Suprapubic skin (tissue), 4 donors: ENCODE measurements at regions not wholly inside any gene's neighbourhood (a gene's known extent, or its start where the extent isn't known, plus 50 kb on each side); places are given as distances from the start of the nearest gene placed in this dataset.
"Not testable (repeated sequence)": the region's sequence is repeated elsewhere in the genome, so short reads cannot be mapped to it uniquely, and the experiment has no call there.

Experiments used
- CTCF ChIP-seq, 2 donors: fragments of 200-600 bp in 1 of 2; fragments of 450-650 bp in 1 of 2; sonication (generic) in 1 of 2; IDR thresholded peaks; one replicate each; pipeline ENCODE4 v1.5.1; 2016 to 2019; ENCODE audit warnings: antibody characterized with exemption in 2 of 2, mild to moderate bottlenecking in 1 of 2, moderate library complexity in 1 of 2
- EP300 ChIP-seq: sonication (generic); formaldehyde crosslinking; IDR thresholded peaks from one replicate; pipeline ENCODE4 v1.6.1; 2017; ENCODE audit warnings: antibody characterized with exemption
- POLR2A ChIP-seq, 2 donors: fragments of 450-650 bp; IDR thresholded peaks; one replicate each; pipeline ENCODE4 v1.6.1; 2017; ENCODE audit warnings: antibody characterized with exemption in 2 of 2, mild to moderate bottlenecking in 2 of 2, moderate library complexity in 2 of 2
- POLR2AphosphoS5 ChIP-seq, 3 donors: sonication (generic); formaldehyde crosslinking; IDR thresholded peaks; one replicate each; pipeline ENCODE4 v1.6.1; 2017; ENCODE audit warnings: antibody characterized with exemption in 3 of 3

DNA sequence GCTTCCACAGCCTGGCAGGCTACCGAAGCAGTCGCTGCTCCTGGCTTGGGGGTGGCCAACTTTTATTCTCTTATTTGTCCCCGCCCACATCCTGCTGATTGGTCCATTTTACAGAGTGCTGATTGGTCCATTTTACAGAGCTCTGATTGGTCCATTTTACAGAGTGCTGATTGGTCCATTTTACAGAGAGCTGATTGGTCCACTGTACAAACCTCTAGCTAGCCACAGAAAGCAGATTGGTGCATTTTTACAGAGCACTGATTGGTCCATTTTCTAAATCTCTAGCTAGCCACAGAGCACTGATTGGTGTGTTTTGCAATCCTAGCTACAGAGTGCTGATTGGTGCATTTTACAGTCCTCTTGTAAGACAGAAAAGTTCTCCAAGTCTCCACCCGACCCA is 187.9 kb upstream of the TOM1L1 start:
- not testable (repeated sequence) for TF ChIP-seq POLR2A (IDR thresholded peaks at IDR 0.05); CTCF (IDR thresholded peaks at IDR 0.05); POLR2AphosphoS5 (IDR thresholded peaks at IDR 0.05); EP300
